K562 (cell line): ENCODE measurements at regions not wholly inside any gene's neighbourhood (a gene's known extent, or its start where the extent isn't known, plus 50 kb on each side); places are given as distances from the start of the nearest gene placed in this dataset.

Experiments used
- ATAC-seq: fragments of 200-7000 bp; cut with Tn5 transposase; 3 replicates; pipeline ENCODE4 v1.9.1; 2020; ENCODE audit warnings: moderate library complexity
- BruUV-seq: library from RNA; stranded (reverse); fragments of 400-500 nt; replicated peaks from 2 replicates; lab custom pipeline; 2021; lab: Mats Ljungman, UMichigan
- CTCF ChIA-PET: fragments of 300-600 bp; formaldehyde crosslinking; extraction: SDS; loops from one replicate; lab custom pipeline; 2021; ENCODE audit warnings: low intra/inter-chr PET ratio; lab: Yijun Ruan, JAX
- POLR2A ChIA-PET: fragments of 300-600, 350-650 bp; sonication (Branson Sonifier 250); formaldehyde crosslinking; extraction: SDS; loops from one replicate; lab custom pipeline; 2021; ENCODE audit warnings: antibody characterized with exemption, inconsistent platforms; lab: Yijun Ruan, JAX
- DNase-seq, 4 experiments: peaks; one replicate each; pipeline versions ENCODE4 v3.0.0 to v3.0.0-alpha.2; 2011 to 2018; ENCODE audit warnings: low spot score in 3 of 4, mixed read lengths in 3 of 4; ENCODE audit errors: extremely low read depth in 1 of 4
- FAIRE-seq: peaks from 2 replicates; lab custom pipeline; 2011; peaks lifted over from hg19 to GRCh38; lab: Jason Lieb, UNC
- H2AFZ ChIP-seq: 2 replicates; pipeline ENCODE4 v1.6.0; 2011; ENCODE audit warnings: low read depth, low read length, control low read depth, inconsistent platforms
- H3K27ac ChIP-seq: fragments of 200-600 bp; 3 replicates; pipeline ENCODE4 v1.8.0; 2011; ENCODE audit warnings: low read depth, mild to moderate bottlenecking, control low read depth, inconsistent platforms, low read length, moderate library complexity, mixed read lengths; ENCODE audit errors: extremely low read depth
- H3K27me3 ChIP-seq, 2 experiments: fragments of 300-600 bp in 1 of 2; 2 replicates in 1 of 2; 3 replicates in 1 of 2; pipeline versions ENCODE4 v1.6.0 to v1.8.0; 2011; ENCODE audit warnings: inconsistent platforms in 2 of 2, low read length in 2 of 2, mild to moderate bottlenecking in 1 of 2, mixed read lengths in 1 of 2, moderate library complexity in 1 of 2; ENCODE audit not compliant: control insufficient read depth in 2 of 2, insufficient read depth in 2 of 2
- H3K36me3 ChIP-seq: fragments of 300-600 bp; 3 replicates; pipeline ENCODE4 v1.8.0; 2011; ENCODE audit warnings: mild to moderate bottlenecking, low read length, inconsistent platforms; ENCODE audit not compliant: control insufficient read depth, insufficient read depth
- H3K4me1 ChIP-seq, 2 experiments: fragments of 200-600 bp in 1 of 2; replicated peaks in 1 of 2; 2 replicates in 1 of 2; 3 replicates in 1 of 2; pipeline versions ENCODE4 v1.5.1 to v1.8.0; 2011; ENCODE audit warnings: inconsistent platforms in 2 of 2, low read length in 2 of 2, mild to moderate bottlenecking in 1 of 2, mixed read lengths in 1 of 2, moderate library complexity in 1 of 2; ENCODE audit not compliant: control insufficient read depth in 2 of 2, insufficient read depth in 2 of 2
- H3K4me2 ChIP-seq: 2 replicates; pipeline ENCODE4 v1.6.1; 2011; ENCODE audit warnings: low read length, control low read depth, inconsistent platforms, mixed read lengths; ENCODE audit not compliant: insufficient read depth
- H3K4me3 ChIP-seq: fragments of 200-600 bp; sonication (generic), shearing (Covaris generic); 2 replicates; pipeline ENCODE4 v1.5.1; 2016; ENCODE audit warnings: control low read depth, inconsistent platforms
- H3K79me2 ChIP-seq: fragments of 200-600 bp; 3 replicates; pipeline ENCODE4 v1.8.0; 2011; ENCODE audit warnings: low read length, inconsistent platforms; ENCODE audit not compliant: control insufficient read depth, insufficient read depth
- H3K9ac ChIP-seq, 2 experiments: 2 replicates each; pipeline versions ENCODE4 v1.6.0 to v1.6.1; 2011; ENCODE audit warnings: low read depth in 2 of 2, low read length in 2 of 2, control low read depth in 1 of 2, inconsistent platforms in 1 of 2, mild to moderate bottlenecking in 1 of 2, mixed read lengths in 1 of 2; ENCODE audit not compliant: insufficient read depth in 1 of 2
- H3K9me1 ChIP-seq: one replicate; pipeline ENCODE4 v1.6.0; 2011; ENCODE audit warnings: inconsistent platforms, mild to moderate bottlenecking, low read length, moderate library complexity; ENCODE audit not compliant: control insufficient read depth, insufficient read depth
- H3K9me3 ChIP-seq: replicated peaks from 2 replicates; pipeline ENCODE4 v1.5.1; 2011; ENCODE audit warnings: low read depth, low read length, inconsistent platforms; ENCODE audit not compliant: control insufficient read depth, insufficient read depth
- H4K20me1 ChIP-seq: replicated peaks from 2 replicates; pipeline ENCODE4 v1.6.1; 2011; ENCODE audit warnings: low read length, inconsistent platforms, mixed read lengths; ENCODE audit not compliant: control insufficient read depth, insufficient read depth
- BDP1 ChIP-seq: IDR thresholded peaks from 3 replicates; pipeline ENCODE4 v1.6.1; 2011; ENCODE audit not compliant: insufficient read length, insufficient read depth
- CBX1 ChIP-seq: sonication (generic); IDR thresholded peaks from 2 replicates; pipeline ENCODE4 v1.6.1; 2016; ENCODE audit warnings: antibody characterized with exemption, low read depth, mild to moderate bottlenecking
- CC2D1A ChIP-seq: fragments of 450-650 bp; IDR thresholded peaks from 2 replicates; pipeline ENCODE4 v1.6.1; 2017; ENCODE audit warnings: mild to moderate bottlenecking
- CREB3 ChIP-seq: fragments of 450-650 bp; conservative IDR thresholded peaks from 2 replicates; pipeline ENCODE4 v1.6.1; 2016; ENCODE audit warnings: missing genetic modification characterization, low read depth, mild to moderate bottlenecking, missing compliant biosample characterization, moderate library complexity
- E2F3 ChIP-seq: fragments of 250-450 bp; sonication (Bioruptor Pico); IDR thresholded peaks from 2 replicates; pipeline ENCODE4 v1.4.0; 2020; ENCODE audit warnings: mild to moderate bottlenecking
- GABPA ChIP-seq: fragments of 200-800 bp; sonication (Bioruptor generic); conservative IDR thresholded peaks from 2 replicates; pipeline ENCODE4 v1.6.1; 2016; ENCODE audit warnings: low read depth, missing genetic modification characterization, missing compliant biosample characterization
- MNT ChIP-seq, 2 experiments: fragments of 450-650 bp; conservative IDR thresholded peaks; 2 replicates each; pipeline ENCODE4 v1.6.1; 2017; ENCODE audit warnings: mild to moderate bottlenecking in 2 of 2, moderate library complexity in 2 of 2
- YY1 ChIP-seq, 3 experiments: IDR thresholded peaks; 2 replicates each; pipeline ENCODE4 v1.6.1; 2011; ENCODE audit warnings: low read length in 2 of 3, mild to moderate bottlenecking in 2 of 3, moderate library complexity in 2 of 3, borderline replicate concordance in 1 of 3, control low read depth in 1 of 3, low read depth in 1 of 3; ENCODE audit not compliant: insufficient read depth in 3 of 3, insufficient replicate concordance in 2 of 3, control insufficient read depth in 1 of 3, insufficient read length in 1 of 3; ENCODE audit errors: extremely low read depth in 1 of 3
- ZNF644 ChIP-seq: fragments of 200-800 bp; sonication (Bioruptor generic); IDR thresholded peaks from 2 replicates; pipeline ENCODE4 v1.6.1; 2016; ENCODE audit warnings: low read depth, missing genetic modification characterization, missing compliant biosample characterization
- WGBS: fragments of 100-300 bp; shearing (Covaris generic); methylation state at CpG from one replicate; pipeline ENCODE4 v1.1.6; 2016; ENCODE audit warnings: low coverage, mixed read lengths; ENCODE audit not compliant: insufficient coverage; ENCODE audit errors: missing lambda C conversion rate; 5-methylcytosine and 5-hydroxymethylcytosine counted together
- in situ Hi-C: fragments of 300-500 bp; cut with MboI; formaldehyde crosslinking; loops from 4 replicates; pipeline ENCODE4 v1.15.0; 2018; ENCODE audit warnings: inconsistent platforms, mixed read lengths
- intact Hi-C: fragments of 100-400 bp; cut with micrococcal nuclease; formaldehyde crosslinking; loops from 2 replicates; pipeline ENCODE4 v1.14.2; 2022
- TF ChIP-seq, protein P1 (sequence below): IDR thresholded peaks from 2 replicates; pipeline ENCODE4 v1.6.1; 2011; ENCODE audit not compliant: insufficient read length; ENCODE audit errors: extremely low read depth

- Histone ChIP-seq H3K4me2 (no peak overlapping the region), H3K9ac (no peak overlapping the region), H3K36me3 (no peaks in the 10 kb centered on the region), H2AFZ (no peak overlapping the region), H3K27me3 (no peaks in the 10 kb centered on the region), H3K9me1 (no peaks in the 10 kb centered on the region), H3K4me3 (no peak overlapping the region), H3K79me2 (no peaks in the 10 kb centered on the region), H4K20me1 (no peaks in the 10 kb centered on the region), H3K4me1 (no peaks in the 10 kb centered on the region), H3K27ac (no peak overlapping the region), H3K9me3 (no peaks in the 10 kb centered on the region)
- in situ Hi-C loops, result no loop called here
- intact Hi-C loops, result no loop called here
- no TSS peak for BruUV-seq
- POLR2A ChIA-PET, result no interaction called here
- 0% methylated on average over 3 of the region's 3 CpGs for WGBS
- FAIRE-seq (no peak), DNase-seq (no peak), ATAC-seq (no peak)
- CTCF ChIA-PET, result no interaction called here
- TF ChIP-seq ZNF644 (no peak), GABPA (tag) (no peak), CBX1 (no peak), E2F3 (CRISPR knock-in tag) (no peak), BDP1 (no peak), MNT (conservative IDR thresholded peaks at IDR 0.05) (no peak), CC2D1A (no peak), CREB3 (no peak), YY1 (IDR thresholded peaks at IDR 0.05; ENCODE audit: borderline replicate concordance in 1 of 3, control insufficient read depth in 1 of 3, extremely low read depth in 1 of 3, insufficient read depth in 3 of 3, insufficient read length in 1 of 3, insufficient replicate concordance in 2 of 3, low read depth in 1 of 3, low read length in 2 of 3) (no peak)
- TF ChIP-seq, protein P1, sequence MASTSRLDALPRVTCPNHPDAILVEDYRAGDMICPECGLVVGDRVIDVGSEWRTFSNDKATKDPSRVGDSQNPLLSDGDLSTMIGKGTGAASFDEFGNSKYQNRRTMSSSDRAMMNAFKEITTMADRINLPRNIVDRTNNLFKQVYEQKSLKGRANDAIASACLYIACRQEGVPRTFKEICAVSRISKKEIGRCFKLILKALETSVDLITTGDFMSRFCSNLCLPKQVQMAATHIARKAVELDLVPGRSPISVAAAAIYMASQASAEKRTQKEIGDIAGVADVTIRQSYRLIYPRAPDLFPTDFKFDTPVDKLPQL, result no peak
Measured at GRCh38 chr13:104442536-104442935, 1376.3 kb upstream of the SLC10A2 start.
